ENCODE measurements at regions not wholly inside any gene's neighbourhood (a gene's known extent, or its start where the extent isn't known, plus 50 kb on each side); places are given as distances from the start of the nearest gene placed in this dataset.

- TF ChIP-seq TAF1 (IDR thresholded peaks at IDR 0.05; ENCODE audit: borderline replicate concordance, low read depth, low read length): no peak
- no peak for TF ChIP-seq POLR2A (IDR thresholded peaks at IDR 0.05; ENCODE audit: low read depth, low read length)
Observed at GRCh38 chr7:16189026-16189715, 232.2 kb downstream of the CRPPA start.

Data from GM12892 (cell line).